ENCODE measurements at regions not wholly inside any gene's neighbourhood (a gene's known extent, or its start where the extent isn't known, plus 50 kb on each side); places are given as distances from the start of the nearest gene placed in this dataset.

- peaks cover 3% of the 10 kb centered on the region for H3K9me3 Mint-ChIP-seq (ENCODE audit: unreplicated experiment)
- H3K4me1 Mint-ChIP-seq (ENCODE audit: unreplicated experiment): no peaks in the 10 kb centered on the region
- DNase-seq (ENCODE audit: extremely low spot score, unreplicated experiment): no peak
- H3K27ac Mint-ChIP-seq (ENCODE audit: unreplicated experiment): no peak overlapping the region
- peaks cover 2% of the 10 kb centered on the region for H3K27me3 Mint-ChIP-seq (ENCODE audit: unreplicated experiment)
- H3K36me3 Mint-ChIP-seq (ENCODE audit: unreplicated experiment): no peaks in the 10 kb centered on the region
- no peak overlapping the region for H3K4me3 Mint-ChIP-seq (ENCODE audit: unreplicated experiment)
- TF ChIP-seq CTCF (IDR thresholded peaks at IDR 0.05): no peak
Observed at GRCh38 chr1:94721240-94721639, 98.9 kb upstream of the SLC44A3 start.

- DNase-seq (ENCODE audit: extremely low spot score, unreplicated experiment): no peak
- H3K36me3 Mint-ChIP-seq (ENCODE audit: unreplicated experiment): no peaks in the 10 kb centered on the region
- peaks cover 2% of the 10 kb centered on the region for H3K27me3 Mint-ChIP-seq (ENCODE audit: unreplicated experiment)
- peaks cover 3% of the 10 kb centered on the region for H3K9me3 Mint-ChIP-seq (ENCODE audit: unreplicated experiment)
- TF ChIP-seq CTCF (IDR thresholded peaks at IDR 0.05): no peak
- H3K4me3 Mint-ChIP-seq (ENCODE audit: unreplicated experiment): no peak overlapping the region
- no peaks in the 10 kb centered on the region for H3K4me1 Mint-ChIP-seq (ENCODE audit: unreplicated experiment)
- no peak overlapping the region for H3K27ac Mint-ChIP-seq (ENCODE audit: unreplicated experiment)
Observed at GRCh38 chr1:94719926-94720793, 100.0 kb upstream of the SLC44A3 start.

DNA sequence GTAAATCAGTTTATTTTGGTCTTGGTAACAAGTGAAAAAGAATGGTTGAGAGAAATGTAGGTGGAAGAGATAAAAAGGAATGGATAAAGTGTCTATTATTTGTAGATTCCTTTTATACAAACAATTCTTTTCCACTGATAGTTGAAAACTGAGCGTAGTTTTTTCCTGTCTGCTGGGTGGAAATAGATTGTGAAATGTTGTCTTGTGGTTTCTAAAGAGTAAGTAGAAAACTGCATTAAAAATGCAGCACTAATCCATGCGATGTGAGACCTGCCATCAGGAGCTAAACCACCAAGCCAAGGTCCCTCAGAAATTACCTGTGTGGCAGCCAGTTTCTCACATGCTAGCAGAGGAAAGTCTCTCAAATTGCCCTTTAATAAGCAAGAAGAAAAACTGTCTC, 103.2 kb upstream of the SLC44A3 start:
- Mint-ChIP-seq H3K27me3 (ENCODE audit: unreplicated experiment) (peaks cover 2% of the 10 kb centered on the region), H3K36me3 (ENCODE audit: unreplicated experiment) (peaks cover 2% of the 10 kb centered on the region), H3K4me3 (ENCODE audit: unreplicated experiment) (no peak overlapping the region), H3K9me3 (ENCODE audit: unreplicated experiment) (peaks cover 3% of the 10 kb centered on the region), H3K4me1 (ENCODE audit: unreplicated experiment) (peaks cover 8% of the 10 kb centered on the region), H3K27ac (ENCODE audit: unreplicated experiment) (no peak overlapping the region)
- no peak for TF ChIP-seq CTCF (IDR thresholded peaks at IDR 0.05)
- no peak for DNase-seq (ENCODE audit: extremely low spot score, unreplicated experiment)

DNA sequence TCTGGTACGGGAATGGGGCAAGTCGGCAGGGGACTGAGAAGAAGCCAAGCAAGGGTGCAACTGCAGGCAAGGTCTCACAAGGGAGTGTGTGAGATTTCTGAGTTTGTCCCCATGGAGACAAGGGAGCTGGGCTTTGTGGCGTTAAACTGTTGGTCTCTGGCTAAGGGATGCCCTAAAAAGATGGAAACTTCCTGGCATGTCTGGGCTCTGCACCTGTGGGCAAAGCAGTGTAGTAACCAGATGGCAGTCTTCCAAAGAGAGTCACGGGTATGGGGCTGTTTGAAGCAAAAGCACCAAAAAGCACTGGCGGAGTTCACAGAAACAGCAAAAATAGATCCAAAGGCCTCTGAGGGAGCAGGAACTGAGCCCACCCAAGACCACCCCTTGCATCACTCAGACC, 104.8 kb upstream of the SLC44A3 start:
- no peak overlapping the region for H3K4me3 Mint-ChIP-seq (ENCODE audit: unreplicated experiment)
- no peak for DNase-seq (ENCODE audit: extremely low spot score, unreplicated experiment)
- TF ChIP-seq CTCF (IDR thresholded peaks at IDR 0.05): no peak

GRCh38 chr1:94714552-94714951, 105.6 kb upstream of the SLC44A3 start:
- Mint-ChIP-seq H3K27me3 (ENCODE audit: unreplicated experiment) (no peaks in the 10 kb centered on the region), H3K36me3 (ENCODE audit: unreplicated experiment) (peaks cover 2% of the 10 kb centered on the region), H3K4me1 (ENCODE audit: unreplicated experiment) (peaks cover 15% of the 10 kb centered on the region), H3K4me3 (ENCODE audit: unreplicated experiment) (no peak overlapping the region), H3K27ac (ENCODE audit: unreplicated experiment) (no peak overlapping the region), H3K9me3 (ENCODE audit: unreplicated experiment) (peaks cover 3% of the 10 kb centered on the region)
- DNase-seq (ENCODE audit: extremely low spot score, unreplicated experiment): no peak
- TF ChIP-seq CTCF (IDR thresholded peaks at IDR 0.05): no peak

More for the DNA sequence above, 104.8 kb upstream of the SLC44A3 start:
- Mint-ChIP-seq H3K4me1 (ENCODE audit: unreplicated experiment) (peaks cover 8% of the 10 kb centered on the region), H3K27ac (ENCODE audit: unreplicated experiment) (no peak overlapping the region), H3K36me3 (ENCODE audit: unreplicated experiment) (peaks cover 2% of the 10 kb centered on the region), H3K27me3 (ENCODE audit: unreplicated experiment) (peaks cover 2% of the 10 kb centered on the region), H3K9me3 (ENCODE audit: unreplicated experiment) (peaks cover 3% of the 10 kb centered on the region)

All from osteocyte (in vitro differentiated cells).